HG03439 (cell line): ENCODE measurements at regions not wholly inside any gene's neighbourhood (a gene's known extent, or its start where the extent isn't known, plus 50 kb on each side); places are given as distances from the start of the nearest gene placed in this dataset.
A peak's percentile ranks its signal among the peaks of the same experiment; 100 is the strongest.

ENCODE experiments used
- ATAC-seq: cut with Tn5 transposase; IDR thresholded peaks from one replicate; pipeline ENCODE4 v1.9.1; 2021; ENCODE audit warnings: mild to moderate bottlenecking, moderate library complexity; ENCODE audit not compliant: unreplicated experiment

DNA sequence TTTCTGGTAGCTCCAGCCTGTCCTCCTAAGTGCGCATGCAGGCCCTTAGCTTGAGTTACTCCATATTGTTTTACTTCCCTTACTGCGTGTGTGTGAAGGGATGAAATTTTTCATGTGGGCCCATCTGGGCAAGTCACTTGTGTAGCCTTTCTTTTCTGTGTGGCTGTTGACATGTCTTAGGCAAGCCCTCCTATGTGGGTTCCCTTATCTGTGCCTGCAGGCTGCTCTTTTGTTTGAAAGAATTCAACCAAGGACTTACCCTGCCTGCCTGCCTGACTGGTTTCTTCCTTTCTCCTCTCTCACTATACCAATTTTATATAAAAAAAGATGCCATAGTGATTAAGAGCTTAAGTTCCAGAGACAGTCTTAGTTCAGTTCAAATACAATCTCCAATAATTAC, 249.3 kb downstream of the ATG4C start:
- ATAC-seq, result no peak

DNA sequence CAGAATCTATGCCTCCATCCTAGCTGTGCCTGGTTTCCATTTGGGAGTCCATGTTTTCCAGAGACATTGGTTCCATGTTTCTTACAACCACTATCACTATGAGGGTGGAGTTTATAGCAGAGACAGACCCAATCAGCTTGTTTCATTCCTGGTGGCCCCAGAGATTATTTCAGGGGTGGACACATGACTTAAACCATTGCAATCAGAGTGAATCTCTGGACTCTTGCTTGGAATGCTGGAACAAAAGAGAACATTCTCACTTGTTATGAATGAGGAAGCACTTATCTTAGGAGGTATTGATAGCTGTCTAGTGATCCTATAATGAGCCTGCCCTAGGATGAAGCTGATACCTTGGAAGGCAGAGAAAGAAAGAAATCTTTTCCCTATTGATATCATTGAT, 250.3 kb downstream of the ATG4C start:
- ATAC-seq, result no peak

DNA sequence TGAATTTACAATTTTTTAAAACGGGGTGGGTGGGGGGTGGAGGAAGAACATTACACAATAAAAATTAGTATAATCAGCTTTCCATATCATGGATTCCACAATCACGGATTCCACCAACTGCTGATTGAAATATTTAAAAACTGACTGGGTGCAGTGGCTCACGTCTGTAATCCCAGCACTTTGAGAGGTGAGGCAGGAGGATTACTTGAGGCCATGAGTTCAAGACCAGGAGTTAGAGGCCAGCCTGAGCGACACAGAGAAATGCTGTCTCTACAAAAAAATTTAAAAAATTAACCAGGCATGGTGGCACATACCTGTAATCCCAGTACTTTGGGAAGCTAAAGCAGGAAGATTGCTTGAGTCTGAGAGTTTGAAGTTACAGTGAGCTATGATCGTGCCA, 254.7 kb downstream of the ATG4C start:
- ATAC-seq, result no peak

DNA sequence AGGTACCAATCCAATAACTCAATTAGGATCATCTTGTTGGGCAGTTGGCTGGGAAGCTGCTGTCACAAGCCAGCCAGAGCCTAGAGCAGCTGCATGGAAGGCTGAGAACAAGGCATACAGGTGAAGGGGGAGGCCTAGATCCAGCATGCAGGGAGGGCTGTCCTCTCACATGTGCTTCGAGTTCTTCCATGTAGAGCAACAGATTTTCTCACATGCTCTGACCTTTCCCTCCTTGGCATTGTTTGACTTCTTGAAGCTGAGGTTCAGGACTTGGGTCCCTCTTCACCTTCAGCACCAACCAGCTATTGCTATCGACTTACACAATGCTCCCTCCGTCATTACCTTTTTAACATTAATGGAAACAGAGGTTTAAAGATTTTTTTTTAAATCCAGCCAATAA, 257.7 kb downstream of the ATG4C start:
- no peak for ATAC-seq

DNA sequence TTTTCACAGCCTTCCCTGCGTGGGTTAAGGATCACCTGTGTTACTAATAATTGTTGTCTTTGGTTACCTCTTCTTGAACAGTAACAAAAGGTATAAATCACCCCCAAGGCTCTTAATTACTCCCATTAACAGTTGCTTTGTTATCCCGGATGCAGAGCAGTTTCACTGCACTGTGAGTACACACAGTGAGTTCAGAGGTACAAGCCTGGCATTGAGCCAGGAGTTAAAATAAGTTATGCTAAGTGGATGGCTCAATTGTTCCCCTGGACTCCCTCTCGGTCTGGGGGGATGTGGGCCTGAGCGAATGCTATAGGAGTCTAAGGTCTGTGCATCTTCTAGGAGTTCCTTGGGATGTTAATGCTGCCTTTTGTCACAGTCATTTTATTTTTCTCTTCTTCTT, 258.3 kb downstream of the ATG4C start:
- no peak for ATAC-seq

DNA sequence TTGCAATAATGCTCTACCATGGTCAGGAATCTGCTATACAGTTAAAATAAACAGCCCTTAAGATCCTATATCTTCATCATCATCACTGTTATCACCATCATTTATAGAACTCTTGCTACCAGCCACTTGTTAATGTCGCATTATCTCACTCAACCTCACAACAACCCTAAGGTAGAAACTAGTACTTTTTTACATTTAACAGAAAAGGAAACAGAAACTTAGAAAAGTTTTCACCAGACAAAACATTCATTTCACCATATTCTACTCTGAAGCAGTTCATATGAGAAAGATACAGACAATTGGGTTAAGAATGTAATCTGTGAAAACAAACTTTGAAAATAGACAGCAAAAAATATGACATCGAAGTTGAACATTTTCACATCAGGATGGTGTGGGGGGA, 262.6 kb downstream of the ATG4C start:
- ATAC-seq, result peak; percentile 76

DNA sequence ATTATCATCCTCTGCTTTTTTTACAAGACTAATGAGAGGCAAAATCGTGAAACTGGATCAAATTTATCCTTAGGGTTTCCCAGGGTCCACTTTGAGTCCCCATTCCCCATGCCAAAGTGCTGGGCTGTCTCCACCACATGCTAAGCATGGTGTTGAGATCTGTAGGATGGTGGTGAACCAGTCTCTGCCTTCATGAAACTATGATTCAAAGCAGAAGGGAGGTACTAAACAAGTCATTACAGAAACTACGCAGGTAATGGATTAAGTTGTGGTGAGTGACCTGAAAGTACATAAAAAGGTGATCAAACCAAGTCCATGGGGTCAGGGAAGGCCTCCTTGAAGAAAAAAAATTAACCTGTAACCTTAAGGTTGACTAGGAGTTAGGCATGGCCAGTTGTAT, 265.2 kb downstream of the ATG4C start:
- no peak for ATAC-seq

DNA sequence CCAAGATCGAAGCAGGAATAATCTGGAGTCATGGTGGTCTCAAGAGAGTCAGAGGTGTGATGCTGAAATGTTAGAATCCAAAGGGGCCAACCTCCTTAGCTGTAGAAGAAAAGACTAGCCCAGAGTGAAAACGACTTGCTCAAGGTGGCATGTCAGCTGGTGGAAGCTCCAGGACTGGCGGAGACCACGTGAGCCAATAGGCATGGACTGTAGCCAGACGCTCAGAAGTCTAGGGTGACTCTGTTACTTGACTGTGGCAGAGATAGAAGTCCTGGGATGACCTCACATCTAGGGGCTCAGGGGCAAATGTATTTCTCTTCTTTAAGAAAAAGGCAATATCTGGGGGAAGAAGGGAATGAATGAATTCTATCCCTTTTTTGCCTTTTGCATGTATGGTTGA, 267.4 kb downstream of the ATG4C start:
- ATAC-seq, result no peak

DNA sequence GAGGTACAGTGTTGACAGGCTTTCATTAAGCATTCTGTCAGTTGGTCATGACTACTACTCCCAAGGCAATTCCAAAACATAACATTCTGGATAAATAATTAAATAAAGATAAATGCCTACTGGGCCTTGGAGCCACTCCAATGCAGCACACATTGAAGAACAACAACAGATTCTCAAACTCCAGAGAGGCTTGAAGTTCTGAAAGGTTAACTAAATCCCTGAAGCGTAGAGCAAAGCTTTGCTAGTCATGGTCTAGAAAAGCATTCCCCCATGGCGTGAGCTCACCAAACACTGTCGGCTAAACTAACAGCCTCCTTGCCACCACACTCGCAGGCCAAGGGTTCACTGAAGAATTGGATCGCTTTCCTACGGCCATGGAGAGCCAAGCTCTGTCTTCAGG, 268.0 kb downstream of the ATG4C start:
- no peak for ATAC-seq

DNA sequence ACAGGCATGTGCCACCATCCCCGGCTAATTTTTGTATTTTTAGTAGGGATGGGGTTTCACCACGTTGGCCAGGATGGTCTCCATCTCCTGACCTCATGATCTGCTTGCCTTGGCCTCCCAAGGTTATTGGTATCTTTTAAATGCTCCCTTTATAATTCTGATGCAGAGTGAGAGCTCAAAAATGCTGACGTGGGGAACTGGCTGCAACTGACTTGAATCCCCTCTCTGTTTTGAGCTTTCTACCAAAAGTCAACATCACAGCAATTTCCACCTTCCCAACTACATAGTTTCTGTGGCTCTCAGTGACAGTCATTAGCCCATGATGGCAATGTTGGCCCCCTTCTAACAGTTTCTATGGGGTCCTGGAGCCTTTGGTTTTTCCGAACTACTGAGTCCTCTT, 268.2 kb upstream of the FOXD3 start:
- ATAC-seq, result no peak

DNA sequence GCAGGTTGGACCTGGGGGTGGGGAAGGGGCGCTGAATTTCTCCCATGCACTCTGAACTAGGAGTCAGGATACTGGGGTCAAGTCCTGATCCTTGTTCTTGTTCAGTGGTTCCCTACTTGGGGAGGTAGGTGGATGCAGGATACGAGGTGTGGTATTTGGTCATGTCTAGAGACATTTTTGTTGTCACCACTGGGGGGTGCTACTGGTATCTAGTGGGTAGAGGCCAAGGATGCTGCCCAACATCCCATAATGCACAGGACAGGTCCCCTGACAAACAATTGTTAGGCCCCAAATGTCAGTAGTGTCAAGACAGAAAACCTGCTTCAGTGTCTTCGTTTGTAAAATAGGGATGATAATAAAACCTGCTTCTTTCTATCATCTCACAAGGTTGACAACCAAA, 259.0 kb upstream of the FOXD3 start:
- ATAC-seq, result no peak

DNA sequence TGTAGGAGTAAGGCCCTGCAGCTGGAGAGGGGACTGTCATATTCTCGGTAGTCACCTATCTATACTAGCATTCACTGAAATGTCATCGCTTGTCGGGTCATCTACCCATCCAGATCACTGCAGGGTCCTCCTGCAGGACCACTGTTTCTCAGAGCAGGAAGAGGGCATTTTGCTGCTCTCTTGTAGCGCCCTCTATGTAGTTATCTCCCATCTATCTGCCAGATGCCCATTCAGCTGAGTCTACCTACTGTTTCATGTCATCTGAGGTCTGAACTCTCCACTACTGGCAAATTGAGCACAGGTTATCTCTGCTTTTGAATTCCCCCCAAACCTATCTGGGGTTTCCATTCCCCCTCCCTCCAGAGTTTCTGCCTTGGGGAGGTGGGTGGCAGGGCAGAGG, 258.2 kb upstream of the FOXD3 start:
- ATAC-seq, result no peak

DNA sequence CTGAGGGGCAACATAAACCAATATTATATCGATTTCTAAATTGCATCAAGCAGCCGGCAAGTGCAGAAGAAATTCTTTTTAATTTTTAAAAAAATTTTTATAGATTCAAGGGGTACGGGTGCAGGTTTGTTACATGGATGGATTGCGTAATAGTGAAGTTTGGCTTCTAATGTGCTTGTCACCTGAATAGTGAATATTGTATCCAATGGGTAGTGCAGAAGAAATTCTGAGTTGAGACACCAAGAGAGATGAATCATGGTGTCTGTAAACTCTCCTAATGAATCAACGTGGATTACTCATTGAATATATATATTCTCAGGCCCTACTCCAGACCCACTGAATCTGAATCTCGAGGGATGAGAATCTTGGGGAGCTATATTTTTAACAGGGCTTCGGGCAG, 253.7 kb upstream of the FOXD3 start:
- no peak for ATAC-seq

DNA sequence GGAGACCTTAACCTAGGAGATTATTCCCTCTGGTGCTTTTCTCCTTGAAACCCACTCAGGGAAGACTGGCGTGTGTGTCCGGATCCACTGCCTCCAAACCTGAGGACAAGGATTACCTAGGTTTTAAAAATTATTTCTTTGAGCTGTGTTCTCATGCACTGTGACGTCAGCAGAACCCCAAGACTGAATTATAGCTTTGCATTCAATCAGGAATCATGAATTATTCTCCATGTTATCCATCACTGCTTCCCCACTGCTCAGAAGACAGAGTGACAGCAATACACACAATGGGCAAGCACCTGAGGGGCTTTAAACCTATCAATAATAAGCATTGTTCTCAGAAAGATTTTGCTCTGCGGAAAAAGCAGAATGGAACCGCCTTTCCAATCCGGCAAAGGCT, 253.2 kb upstream of the FOXD3 start:
- ATAC-seq, result no peak

DNA sequence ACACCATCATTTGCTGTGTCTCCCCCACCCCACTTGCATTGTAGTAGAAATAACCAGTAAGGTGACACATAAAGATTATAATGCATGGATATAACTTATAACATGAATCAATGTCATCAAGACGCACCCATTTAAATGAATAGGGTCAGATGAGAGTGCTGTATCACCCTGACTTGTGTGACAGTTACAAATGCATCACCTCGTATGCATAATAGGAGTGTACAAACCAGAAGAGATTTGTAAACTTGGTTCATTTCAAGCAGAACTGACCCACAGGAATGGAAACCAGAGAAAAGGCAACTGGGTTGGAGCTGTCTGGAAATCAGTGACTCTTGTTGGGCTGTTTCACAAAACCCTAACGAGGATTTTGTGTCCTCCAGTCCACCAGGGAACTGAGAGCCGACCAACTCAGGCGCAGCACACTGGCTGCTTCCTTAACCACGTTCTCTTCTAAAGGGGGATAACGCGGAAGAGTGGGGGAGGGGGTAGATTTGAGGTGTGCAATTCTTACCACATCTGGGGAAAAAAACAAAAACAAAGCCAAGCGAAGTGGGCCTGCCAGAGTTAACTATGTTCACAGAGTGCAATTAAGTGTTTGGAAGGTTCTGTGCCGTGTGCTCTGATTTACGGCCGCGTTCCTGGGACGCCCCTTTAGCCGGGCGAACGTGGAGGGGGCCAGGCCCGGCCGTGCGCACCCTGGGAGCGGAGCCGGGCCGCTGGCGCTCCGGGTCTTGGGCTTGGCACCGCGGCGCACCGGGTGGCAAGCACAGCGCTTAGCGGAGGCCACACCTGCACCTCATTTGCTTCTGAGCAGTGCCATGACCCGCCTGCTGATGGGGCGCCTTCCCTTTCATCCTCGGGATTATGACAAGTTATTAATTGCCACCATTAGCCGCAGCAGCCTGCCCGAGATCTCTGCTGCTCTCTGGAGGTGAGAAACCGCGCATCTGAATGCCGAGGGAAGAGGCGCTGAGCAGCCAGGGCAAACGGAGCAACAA, 248.8 kb upstream of the FOXD3 start:
- no peak for ATAC-seq

DNA sequence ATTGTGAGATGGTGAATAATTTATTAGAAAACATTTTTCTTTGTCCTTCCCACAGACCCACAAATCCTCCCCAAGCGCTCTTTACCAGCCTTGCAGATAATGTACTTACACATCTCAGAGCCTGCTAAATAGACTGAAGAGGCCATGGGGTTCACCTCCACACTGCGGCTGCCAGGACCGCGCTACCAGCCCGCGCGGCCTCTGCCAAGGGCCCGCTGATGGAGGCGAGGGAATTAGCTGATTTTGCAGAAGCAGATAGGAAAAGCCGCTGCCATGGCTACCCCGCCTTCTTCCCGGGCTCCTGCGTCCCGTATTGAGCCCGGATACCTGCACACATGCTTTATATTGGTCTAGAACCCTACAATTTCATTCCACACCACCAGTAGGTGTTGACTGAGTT, 248.0 kb upstream of the FOXD3 start:
- ATAC-seq, result no peak

DNA sequence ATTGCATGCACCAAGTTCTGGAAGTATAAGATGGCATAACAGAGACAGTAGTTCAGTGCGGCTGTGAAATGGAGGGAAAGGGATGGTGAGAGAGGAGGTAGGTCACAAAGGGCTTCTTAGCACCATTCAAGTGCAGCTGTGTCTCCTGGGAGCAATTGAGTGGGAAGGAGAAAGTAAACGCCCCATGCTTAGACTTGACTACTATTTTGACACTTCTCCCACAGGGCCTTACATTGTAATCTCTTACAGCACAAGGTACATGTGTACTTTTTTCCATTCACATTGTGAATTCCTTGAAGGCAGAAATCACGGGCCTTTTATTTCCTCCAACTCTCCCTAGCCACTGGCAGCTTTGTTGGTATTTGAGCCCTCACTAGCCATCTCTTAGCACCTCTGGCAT, 239.6 kb upstream of the FOXD3 start:
- ATAC-seq, result no peak

DNA sequence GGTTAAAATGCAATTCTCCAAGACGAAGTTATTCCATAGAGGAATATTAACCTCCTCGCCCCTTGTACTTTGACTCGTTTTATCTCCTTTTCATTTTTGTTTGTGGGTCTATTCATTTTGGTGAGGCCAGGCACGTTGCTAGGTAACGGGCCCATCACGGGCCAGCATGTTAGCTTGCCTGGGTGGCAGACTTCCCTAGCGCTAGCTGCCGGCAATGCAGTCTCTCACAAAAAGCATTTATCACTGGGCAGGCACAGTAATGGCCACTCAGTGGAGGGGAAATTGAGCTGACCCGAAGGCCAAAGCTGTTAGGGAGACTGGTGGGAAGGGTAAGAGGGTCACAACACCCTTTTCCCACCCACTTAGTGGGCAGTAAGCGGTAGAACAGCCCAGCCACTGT, 234.4 kb upstream of the FOXD3 start:
- ATAC-seq, result no peak

DNA sequence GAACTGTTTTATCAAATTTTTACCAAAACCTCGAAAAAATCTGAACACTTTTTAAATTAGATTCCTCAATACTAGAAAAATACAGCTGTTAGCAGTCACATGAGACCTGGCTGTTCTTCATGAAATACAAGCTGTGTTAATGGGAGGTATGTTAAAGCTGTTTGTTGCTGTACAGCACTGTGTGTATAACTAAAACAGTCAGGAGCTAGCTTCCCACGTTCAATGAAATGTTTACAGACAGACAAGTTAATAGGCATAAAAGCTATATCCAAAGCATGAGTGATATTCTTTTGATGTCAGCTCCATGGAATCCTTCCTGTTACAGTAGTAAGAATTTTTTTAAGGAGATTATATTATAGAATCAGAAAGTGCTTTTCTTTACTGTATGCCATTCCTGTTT, 223.2 kb upstream of the FOXD3 start:
- no peak for ATAC-seq

DNA sequence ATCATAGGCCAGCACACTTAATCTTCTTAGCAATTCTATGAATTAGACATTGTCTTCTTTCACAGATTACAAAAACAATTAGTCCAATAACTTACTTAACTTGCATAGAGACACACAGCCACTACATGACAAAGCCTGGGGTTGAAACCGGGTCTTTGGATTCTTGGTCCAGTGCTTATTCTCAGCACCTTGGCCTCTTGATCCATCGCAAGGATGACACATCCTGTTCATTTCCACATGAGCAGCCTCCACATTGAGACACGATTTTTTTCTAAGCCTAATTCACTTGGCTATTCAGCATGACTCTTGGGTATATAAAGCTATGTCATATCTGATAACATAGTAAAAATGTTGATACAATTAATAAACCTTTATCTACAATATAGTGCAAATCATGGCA, 221.0 kb upstream of the FOXD3 start:
- no peak for ATAC-seq

DNA sequence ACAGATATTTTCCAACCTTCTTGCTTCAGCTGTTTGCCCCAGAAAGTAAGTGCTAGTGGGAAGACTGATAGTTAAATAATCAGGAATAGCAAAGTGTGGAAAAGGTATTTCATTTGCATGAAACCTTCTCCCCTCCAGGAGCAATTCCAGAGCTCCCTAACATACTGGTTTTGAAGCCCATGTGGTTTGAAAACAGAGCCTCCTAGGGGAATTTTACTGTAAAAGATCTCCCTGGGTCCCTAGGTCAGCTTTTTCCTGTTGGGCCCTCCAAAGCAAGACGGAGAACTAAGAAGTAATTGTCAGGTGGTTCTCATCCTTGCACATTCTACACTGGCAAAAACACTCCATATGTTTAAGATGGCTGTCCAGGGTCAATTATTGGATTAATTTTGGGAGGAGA, 218.7 kb upstream of the FOXD3 start:
- ATAC-seq, result no peak

DNA sequence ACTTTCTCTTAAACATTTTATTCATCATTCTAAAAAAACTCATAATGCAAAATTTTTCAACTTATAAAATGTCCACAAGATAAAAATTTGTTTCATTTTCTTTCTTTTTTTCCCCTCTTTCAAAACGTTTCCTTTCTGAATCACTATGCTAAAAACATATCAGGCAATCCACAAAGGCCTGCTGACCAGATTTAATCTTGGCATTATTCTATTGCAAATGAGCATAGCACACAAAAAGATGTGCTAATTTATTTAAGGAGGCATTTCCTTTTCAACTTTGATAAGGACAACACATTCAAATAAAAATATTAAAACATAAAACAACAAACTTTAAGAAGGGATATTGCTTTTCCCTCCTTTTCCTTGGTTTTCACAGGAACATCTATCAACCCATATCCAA, 215.3 kb upstream of the FOXD3 start:
- no peak for ATAC-seq

DNA sequence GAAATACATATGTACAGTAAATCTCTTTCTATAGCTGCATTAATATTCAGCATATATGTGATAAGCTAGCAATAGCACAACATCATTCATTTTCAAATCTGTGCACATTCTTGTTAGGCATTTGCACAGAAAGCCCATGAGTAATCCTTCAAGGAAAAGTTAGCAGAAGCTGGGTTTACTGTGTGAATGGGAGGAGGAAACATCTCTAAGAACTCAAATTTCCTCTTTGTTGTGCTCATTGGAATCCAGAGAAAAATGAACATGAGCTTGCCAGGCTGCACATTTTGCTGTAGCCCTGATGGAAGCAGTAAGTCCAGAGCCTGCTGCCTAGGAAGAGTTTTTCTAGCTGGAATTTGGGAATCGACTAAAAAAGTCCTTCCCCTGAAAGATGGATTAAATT, 214.2 kb upstream of the FOXD3 start:
- ATAC-seq, result no peak
